ENCODE measurements at regions not wholly inside any gene's neighbourhood (a gene's known extent, or its start where the extent isn't known, plus 50 kb on each side); places are given as distances from the start of the nearest gene placed in this dataset.

DNA sequence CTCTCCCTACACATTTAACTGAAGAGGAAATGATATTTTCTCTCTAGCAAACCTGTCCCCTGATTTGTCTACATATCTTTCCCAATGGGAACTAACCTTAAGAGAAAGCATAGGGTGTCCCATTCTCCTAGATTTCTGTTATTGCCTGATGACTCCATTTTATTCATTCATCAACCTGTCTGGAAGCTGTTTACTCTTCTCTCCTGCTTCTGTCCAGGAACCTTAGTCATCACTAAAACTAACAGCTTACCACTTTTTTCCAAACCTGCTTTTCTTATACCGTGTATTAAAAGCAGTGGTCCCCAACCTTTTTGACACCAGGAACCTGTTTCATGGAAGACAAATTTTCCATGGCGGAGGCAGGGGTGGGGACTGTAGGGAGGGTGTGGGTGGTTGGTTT lies 473.3 kb upstream of the PCDH15 start:
- DNase-seq (ENCODE audit: low read depth), result no peak

- DNase-seq (ENCODE audit: low read depth), result no peak
These were observed 472.9 kb upstream of the PCDH15 start for GRCh38 chr10:55273946-55274345.

GRCh38 chr10:55272886-55273285 lies 471.9 kb upstream of the PCDH15 start:
- no peak for DNase-seq (ENCODE audit: low read depth)

- no peak for DNase-seq (ENCODE audit: low read depth)
These were observed 465.8 kb upstream of the PCDH15 start for GRCh38 chr10:55266797-55267196.

- DNase-seq (ENCODE audit: low read depth), result no peak
These were observed 462.3 kb upstream of the PCDH15 start for GRCh38 chr10:55263327-55263726.

DNA sequence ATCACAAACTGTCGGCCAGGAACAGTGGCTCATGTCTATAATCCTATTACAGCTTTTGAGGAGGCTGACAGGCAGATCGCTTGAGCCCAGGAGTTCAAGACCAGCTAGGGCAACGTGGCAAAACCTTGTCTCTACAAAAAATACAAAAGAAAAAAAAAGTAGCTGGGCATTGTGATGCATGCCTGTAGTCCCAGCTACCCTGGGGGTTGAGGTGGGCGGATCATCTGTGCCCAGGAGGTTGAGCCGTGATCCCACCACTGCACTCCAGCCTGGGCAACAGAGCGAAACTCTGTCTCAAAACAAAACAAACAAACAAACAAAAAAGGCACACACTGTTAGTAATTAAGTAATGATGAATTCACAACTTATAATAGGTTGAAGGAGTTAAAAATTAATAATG lies 441.5 kb upstream of the PCDH15 start:
- no peak for DNase-seq (ENCODE audit: low read depth)

- no peak for DNase-seq (ENCODE audit: low read depth)
These were observed 436.4 kb upstream of the PCDH15 start for GRCh38 chr10:55237462-55237861.

- no peak for DNase-seq (ENCODE audit: low read depth)
These were observed 432.5 kb upstream of the PCDH15 start for GRCh38 chr10:55233505-55233904.

GRCh38 chr10:55233090-55233489 lies 432.1 kb upstream of the PCDH15 start:
- DNase-seq (ENCODE audit: low read depth), result no peak

GRCh38 chr10:55232553-55232952 lies 431.5 kb upstream of the PCDH15 start:
- DNase-seq (ENCODE audit: low read depth), result no peak

DNA sequence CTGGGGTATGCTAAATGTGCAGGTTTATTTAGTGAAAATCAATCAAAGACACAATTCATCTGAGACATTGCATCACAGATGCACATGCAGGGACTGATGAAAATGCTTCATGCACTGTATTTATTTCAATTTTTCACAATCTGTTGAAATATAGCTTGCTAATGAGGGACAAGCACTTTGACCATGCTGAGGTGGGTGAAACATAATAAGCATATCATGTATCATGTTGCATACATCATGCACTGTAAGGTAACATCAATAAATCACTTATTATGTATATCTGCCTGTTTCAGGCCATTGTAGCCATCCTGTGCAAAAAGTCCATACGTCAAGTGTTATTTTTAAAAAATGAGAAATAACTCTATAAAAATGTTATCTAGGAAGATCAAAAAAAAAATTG lies 426.9 kb upstream of the PCDH15 start:
- DNase-seq (ENCODE audit: low read depth), result no peak

DNA sequence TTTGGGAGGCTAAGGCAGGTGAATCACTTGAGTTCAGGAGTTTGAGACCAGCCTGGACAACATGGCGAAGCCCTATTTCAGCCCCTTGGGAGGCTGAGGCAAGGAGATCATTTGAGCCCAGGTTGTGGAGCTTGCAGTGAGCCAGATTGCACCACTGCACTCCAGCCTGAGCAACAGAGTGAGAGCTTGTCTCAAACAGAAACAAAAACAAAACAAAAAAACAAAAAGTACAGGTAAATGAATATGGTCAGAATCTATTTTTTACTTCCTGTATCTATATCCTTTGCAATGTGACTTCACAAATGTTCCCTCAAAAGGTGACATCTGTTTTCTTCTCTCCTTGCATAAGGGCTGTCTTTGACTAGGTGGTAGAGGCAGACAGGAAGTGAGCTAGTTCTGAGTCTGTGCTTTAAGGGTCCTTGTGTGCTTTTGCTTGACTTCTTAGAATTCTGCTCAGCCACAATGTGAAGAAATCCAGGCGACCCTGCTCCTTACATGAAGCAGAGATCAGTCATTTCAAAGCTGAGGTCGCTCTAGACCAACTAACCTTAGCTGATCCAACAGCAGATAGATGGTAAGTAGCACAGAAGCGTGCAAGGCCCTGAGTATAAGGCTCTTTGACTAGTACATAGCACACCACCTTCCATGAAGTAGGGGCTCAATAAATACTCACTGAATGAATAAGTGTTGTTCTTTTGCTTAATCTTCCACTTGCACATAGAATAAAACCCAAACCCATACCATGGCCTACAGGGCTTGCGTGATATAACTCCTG lies 423.2 kb upstream of the PCDH15 start:
- no peak for DNase-seq (ENCODE audit: low read depth)

- no peak for DNase-seq (ENCODE audit: low read depth)
These were observed 422.3 kb upstream of the PCDH15 start for GRCh38 chr10:55223352-55223751.

DNA sequence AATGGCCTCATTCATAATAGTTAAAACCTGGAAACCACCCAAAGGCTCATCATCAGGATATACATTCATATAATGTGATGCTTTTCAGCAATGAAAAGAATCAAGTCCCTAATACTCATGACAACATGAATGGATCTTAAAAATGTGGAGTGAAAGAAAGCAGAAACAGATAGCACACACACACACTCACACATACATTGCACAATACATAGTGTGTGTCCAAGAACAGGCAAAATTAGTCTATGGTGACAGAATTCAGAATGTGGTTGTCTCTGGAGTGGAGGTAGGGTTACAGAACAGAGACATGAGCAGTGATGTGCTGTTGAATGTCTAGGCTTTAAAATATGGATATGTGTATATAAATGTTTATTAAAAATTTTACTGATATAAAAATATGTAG lies 419.9 kb upstream of the PCDH15 start:
- DNase-seq (ENCODE audit: low read depth), result no peak

GRCh38 chr10:55215699-55216098 lies 414.7 kb upstream of the PCDH15 start:
- no peak for DNase-seq (ENCODE audit: low read depth)

- no peak for DNase-seq (ENCODE audit: low read depth)
These were observed 413.6 kb upstream of the PCDH15 start for GRCh38 chr10:55214608-55215007.

GRCh38 chr10:55212051-55212450 lies 411.0 kb upstream of the PCDH15 start:
- no peak for DNase-seq (ENCODE audit: low read depth)

GRCh38 chr10:55203874-55204273 lies 402.8 kb upstream of the PCDH15 start:
- no peak for DNase-seq (ENCODE audit: low read depth)

DNA sequence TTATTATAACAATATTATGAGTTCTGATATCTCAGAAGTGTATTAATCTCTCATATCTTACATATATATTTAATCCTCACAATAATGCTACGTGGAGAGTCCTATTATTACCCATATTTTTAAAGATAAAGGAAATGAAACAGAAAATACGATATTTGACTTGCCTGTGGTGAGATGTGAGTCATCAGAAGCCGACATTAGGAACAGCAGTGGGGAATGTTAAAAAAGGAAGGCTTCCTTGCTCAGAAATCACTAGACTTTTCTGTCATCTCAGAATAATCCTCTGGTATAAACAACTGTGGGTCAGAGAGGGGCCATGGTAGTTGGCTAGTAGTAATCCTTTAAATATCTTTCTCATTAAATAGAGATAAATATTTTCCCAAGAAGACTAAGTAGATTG lies 402.3 kb upstream of the PCDH15 start:
- no peak for DNase-seq (ENCODE audit: low read depth)

- DNase-seq (ENCODE audit: low read depth), result no peak
These were observed 399.0 kb upstream of the PCDH15 start for GRCh38 chr10:55200020-55200419.

DNA sequence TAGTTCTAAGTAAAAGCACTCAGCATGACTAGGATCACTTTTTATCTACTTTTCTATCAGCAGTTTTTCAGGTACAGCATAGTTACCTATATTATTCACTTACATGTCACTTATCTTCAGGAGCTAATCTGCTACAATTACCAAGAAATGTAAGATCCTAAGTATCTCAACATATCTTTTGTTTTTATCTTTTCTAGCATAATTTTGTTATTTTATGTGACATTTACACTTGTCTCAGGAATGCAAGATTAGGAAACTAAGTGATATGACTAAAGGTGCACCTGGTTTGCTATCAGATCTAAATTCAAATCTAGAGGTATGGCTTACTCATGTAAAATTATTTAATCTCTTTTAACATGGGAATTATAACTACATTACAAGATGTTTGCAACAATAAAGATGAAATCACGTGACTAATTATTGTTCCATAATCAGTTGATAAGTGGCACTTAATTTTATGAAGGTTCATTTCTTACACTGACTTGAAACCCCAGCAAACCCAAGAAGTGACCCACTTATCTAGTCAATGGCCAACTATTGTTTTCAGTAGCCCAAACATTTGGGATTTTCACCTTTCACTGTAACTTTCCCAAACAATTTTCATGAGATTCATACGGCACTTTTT lies 390.3 kb upstream of the PCDH15 start:
- DNase-seq (ENCODE audit: low read depth), result no peak

- DNase-seq (ENCODE audit: low read depth), result peak; percentile 7
These were observed 383.0 kb upstream of the PCDH15 start for GRCh38 chr10:55183993-55184392.

DNA sequence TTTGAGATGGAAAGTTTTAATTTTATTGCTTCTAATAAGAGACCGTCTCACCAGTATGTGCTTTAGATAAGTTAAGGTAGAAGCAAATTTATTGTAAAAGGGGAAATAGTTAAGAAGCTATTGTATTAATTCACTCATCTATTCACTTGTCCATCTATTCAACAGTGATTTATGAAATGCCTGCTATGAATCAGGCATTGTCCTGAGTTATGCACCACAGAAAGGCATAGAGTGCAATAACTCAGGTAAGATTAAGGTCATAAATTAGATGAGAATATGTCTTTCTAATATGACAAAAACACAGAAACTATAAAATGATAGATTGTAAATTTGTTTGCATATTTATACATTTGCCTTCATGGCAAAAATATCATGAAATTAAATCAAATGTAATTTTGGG lies 379.3 kb upstream of the PCDH15 start:
- DNase-seq (ENCODE audit: low read depth), result no peak

Data from myocyte (in vitro differentiated cells).